GM23248 (cell line): ENCODE measurements at regions not wholly inside any gene's neighbourhood (a gene's known extent, or its start where the extent isn't known, plus 50 kb on each side); places are given as distances from the start of the nearest gene placed in this dataset.
"Not testable (repeated sequence)": the region's sequence is repeated elsewhere in the genome, so short reads cannot be mapped to it uniquely, and the experiment has no call there.

Source experiments
- DNase-seq: peaks from one replicate; pipeline ENCODE4 v3.0.0-alpha.2; 2015
- H2AFZ ChIP-seq: fragments of 200-600 bp; sonication (generic); 2 replicates; pipeline ENCODE4 v1.6.1; 2016; ENCODE audit warnings: antibody characterized with exemption
- H3F3A ChIP-seq: fragments of 200-600 bp; sonication (generic); 2 replicates; pipeline ENCODE4 v1.6.1; 2016; ENCODE audit warnings: mild to moderate bottlenecking, antibody characterized with exemption, mixed run types; ENCODE audit not compliant: insufficient read depth
- H3K27ac ChIP-seq: fragments of 200-600 bp; sonication (generic); 2 replicates; pipeline ENCODE4 v1.5.1; 2016; ENCODE audit warnings: mild to moderate bottlenecking
- H3K27me3 ChIP-seq: fragments of 200-600 bp; sonication (generic); replicated peaks from 2 replicates; pipeline ENCODE4 v1.6.1; 2016; ENCODE audit warnings: mild to moderate bottlenecking; ENCODE audit not compliant: insufficient read depth
- H3K36me3 ChIP-seq: fragments of 200-600 bp; sonication (generic); 2 replicates; pipeline ENCODE4 v1.6.1; 2016; ENCODE audit warnings: low read depth, mild to moderate bottlenecking
- H3K4me1 ChIP-seq: fragments of 200-600 bp; sonication (generic); 2 replicates; pipeline ENCODE4 v1.6.1; 2016; ENCODE audit warnings: mild to moderate bottlenecking; ENCODE audit not compliant: insufficient read depth
- H3K4me2 ChIP-seq: fragments of 200-600 bp; sonication (generic); one replicate; pipeline ENCODE4 v1.6.1; 2016; ENCODE audit warnings: mild to moderate bottlenecking; ENCODE audit not compliant: unreplicated experiment
- H3K4me3 ChIP-seq: fragments of 200-600 bp; sonication (generic); 2 replicates; pipeline ENCODE4 v1.5.1; 2016; ENCODE audit warnings: mild to moderate bottlenecking
- H3K79me2 ChIP-seq: fragments of 200-600 bp; sonication (generic); 2 replicates; pipeline ENCODE4 v1.6.1; 2016; ENCODE audit warnings: mild to moderate bottlenecking; ENCODE audit not compliant: insufficient read depth
- H3K9ac ChIP-seq: fragments of 200-600 bp; sonication (generic); 2 replicates; pipeline ENCODE4 v1.6.1; 2016; ENCODE audit warnings: mild to moderate bottlenecking
- H3K9me2 ChIP-seq: fragments of 200-600 bp; sonication (generic); 2 replicates; pipeline ENCODE4 v1.6.1; 2016; ENCODE audit warnings: mixed run types, mild to moderate bottlenecking, moderate library complexity; ENCODE audit not compliant: insufficient read depth
- H3K9me3 ChIP-seq: fragments of 200-600 bp; sonication (generic); one replicate; pipeline ENCODE4 v1.6.1; 2017; ENCODE audit warnings: low read depth
- H4K20me1 ChIP-seq: fragments of 200-600 bp; sonication (generic); 2 replicates; pipeline ENCODE4 v1.6.0; 2016; ENCODE audit not compliant: insufficient read depth
- EZH2 ChIP-seq: fragments of 200-600 bp; sonication (generic); IDR thresholded peaks from 2 replicates; pipeline ENCODE4 v1.6.1; 2018; ENCODE audit warnings: antibody characterized with exemption, mild to moderate bottlenecking; ENCODE audit not compliant: insufficient read depth, poor library complexity, severe bottlenecking
- EZH2phosphoT487 ChIP-seq: fragments of 200-600 bp; sonication (generic); IDR thresholded peaks from 2 replicates; pipeline ENCODE4 v1.6.1; 2018; ENCODE audit warnings: antibody characterized with exemption, moderate library complexity, mild to moderate bottlenecking, low read depth; ENCODE audit not compliant: insufficient read depth
- WGBS, 2 experiments: methylation state at CpG; one replicate each; pipeline ENCODE4 v1.1.6; 2015 to 2017; ENCODE audit warnings: low lambda C conversion rate in 2 of 2, low coverage in 1 of 2; ENCODE audit errors: missing lambda C conversion rate in 2 of 2; 5-methylcytosine and 5-hydroxymethylcytosine counted together
- in situ Hi-C: fragments of 300-500 bp; cut with MboI; formaldehyde crosslinking; loops from 2 replicates; pipeline ENCODE4 v1.15.0; 2020

DNA sequence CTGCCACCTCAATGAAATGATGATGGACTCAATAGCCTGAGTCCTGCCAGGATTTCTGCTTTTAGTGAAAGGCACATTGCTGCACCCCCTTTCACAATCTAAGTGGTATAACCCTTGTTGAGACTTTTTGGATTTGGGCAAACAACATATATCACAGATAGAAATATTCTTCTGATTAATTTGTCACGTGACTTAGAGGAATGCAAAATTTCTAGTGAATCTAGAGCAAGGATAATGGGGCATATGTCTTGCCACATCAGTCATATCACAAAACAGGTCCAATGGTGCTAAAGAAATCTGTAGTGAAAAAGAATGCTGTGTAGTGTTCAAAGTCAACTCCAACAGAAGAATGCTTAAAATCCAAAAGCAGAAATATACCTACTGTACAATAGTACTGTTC lies 1386.3 kb downstream of the LRFN5 start:
- TF ChIP-seq EZH2phosphoT487 (no peak), EZH2 (no peak)
- H3K9me3 ChIP-seq: no peaks in the 10 kb centered on the region
- H3K9me2 ChIP-seq: no peaks in the 10 kb centered on the region
- no peak overlapping the region for H2AFZ ChIP-seq
- no peak overlapping the region for H3K4me2 ChIP-seq
- DNase-seq: no peak
- no peak overlapping the region for H3K9ac ChIP-seq
- H3K27ac ChIP-seq: no peak overlapping the region
- H3K4me3 ChIP-seq: no peak overlapping the region
- H3K4me1 ChIP-seq: no peaks in the 10 kb centered on the region
- in situ Hi-C loops: no loop called here
- 25 to 26% methylated on average over 1 of the region's 1 CpG for WGBS, 2 experiments
- H3K79me2 ChIP-seq: no peaks in the 10 kb centered on the region
- no peaks in the 10 kb centered on the region for H3F3A ChIP-seq
- H3K27me3 ChIP-seq: no peaks in the 10 kb centered on the region
- H3K36me3 ChIP-seq: no peaks in the 10 kb centered on the region
- H4K20me1 ChIP-seq: no peaks in the 10 kb centered on the region

DNA sequence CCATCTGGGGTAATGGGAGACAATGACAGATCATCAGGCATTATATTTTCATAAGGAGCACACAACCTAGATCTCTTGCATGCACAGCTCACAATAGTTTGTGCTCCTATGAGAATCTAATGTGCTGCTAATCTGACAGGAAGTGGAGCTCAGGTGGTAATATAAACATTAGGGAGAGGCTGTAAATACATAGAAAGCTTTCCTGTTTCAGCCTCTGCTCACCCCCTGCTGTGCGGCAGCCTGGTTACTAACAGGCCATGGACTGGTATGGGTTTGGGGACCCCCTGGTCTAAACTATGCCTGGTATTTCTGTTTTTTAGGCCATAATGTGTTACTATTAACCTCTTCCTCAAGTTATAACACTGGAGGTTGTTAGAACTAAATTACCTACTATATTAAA lies 1373.7 kb downstream of the LRFN5 start:
- no peaks in the 10 kb centered on the region for H3K27me3 ChIP-seq
- no peaks in the 10 kb centered on the region for H3F3A ChIP-seq
- no peaks in the 10 kb centered on the region for H4K20me1 ChIP-seq
- no peaks in the 10 kb centered on the region for H3K4me1 ChIP-seq
- H2AFZ ChIP-seq: no peak overlapping the region
- 88 to 90% methylated on average over 1 of the region's 1 CpG for WGBS, 2 experiments
- no peaks in the 10 kb centered on the region for H3K79me2 ChIP-seq
- TF ChIP-seq EZH2 (no peak), EZH2phosphoT487 (no peak)
- no peaks in the 10 kb centered on the region for H3K9me3 ChIP-seq
- H3K4me2 ChIP-seq: no peak overlapping the region
- no peak overlapping the region for H3K27ac ChIP-seq
- no peak for DNase-seq
- H3K36me3 ChIP-seq: no peaks in the 10 kb centered on the region
- in situ Hi-C loops: no loop called here
- no peak overlapping the region for H3K4me3 ChIP-seq
- no peak overlapping the region for H3K9ac ChIP-seq
- no peaks in the 10 kb centered on the region for H3K9me2 ChIP-seq

DNA sequence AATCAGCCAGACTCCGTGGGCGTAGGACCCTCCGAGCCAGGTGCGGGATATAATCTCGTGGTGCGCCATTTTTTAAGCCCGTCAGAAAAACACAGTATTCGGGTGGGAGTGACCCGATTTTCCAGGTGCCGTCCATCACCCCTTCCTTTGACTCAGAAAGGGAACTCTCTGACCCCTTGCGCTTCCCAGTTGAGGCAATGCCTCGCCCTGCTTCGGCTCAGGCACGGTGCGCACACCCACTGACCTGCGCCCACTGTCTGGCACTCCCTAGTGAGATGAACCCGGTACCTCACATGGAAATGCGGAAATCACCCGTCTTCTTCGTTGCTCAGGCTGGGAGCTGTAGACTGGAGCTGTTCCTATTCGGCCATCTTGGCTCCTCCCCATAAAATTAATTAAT lies 1366.5 kb downstream of the LRFN5 start:
- in situ Hi-C loops, H3K9ac ChIP-seq: not testable (repeated sequence)

DNA sequence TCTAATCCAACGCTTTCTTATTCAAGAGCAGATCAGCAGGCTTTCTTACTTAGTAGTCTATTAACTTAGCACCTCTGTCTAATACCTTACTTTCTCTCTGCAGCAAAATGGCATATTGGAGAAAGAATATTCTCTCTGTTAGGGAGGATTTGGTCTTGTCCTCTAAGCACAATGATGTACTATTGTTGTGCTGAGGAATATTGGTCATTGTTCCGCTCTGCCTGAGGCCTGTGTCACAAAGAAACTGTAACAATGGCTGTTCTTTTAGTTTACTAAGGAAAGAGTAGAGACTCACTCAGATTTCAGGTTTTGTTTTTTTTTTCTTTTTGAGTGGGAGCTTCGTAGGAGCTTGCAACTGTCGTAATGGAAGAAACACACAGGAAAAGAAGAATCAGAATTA lies 1358.8 kb downstream of the LRFN5 start:
- no peaks in the 10 kb centered on the region for H3K79me2 ChIP-seq
- no peaks in the 10 kb centered on the region for H3K4me1 ChIP-seq
- no peak overlapping the region for H2AFZ ChIP-seq
- H3K9me2 ChIP-seq: no peaks in the 10 kb centered on the region
- H3K36me3 ChIP-seq: no peaks in the 10 kb centered on the region
- in situ Hi-C loops: no loop called here
- no peak for DNase-seq
- no peak overlapping the region for H3K27ac ChIP-seq
- no peaks in the 10 kb centered on the region for H3K9me3 ChIP-seq
- H3K27me3 ChIP-seq: no peaks in the 10 kb centered on the region
- no peak overlapping the region for H3K9ac ChIP-seq
- 46 to 53% methylated on average over 4 of the region's 4 CpGs for WGBS, 2 experiments
- no peak overlapping the region for H3K4me3 ChIP-seq
- H3K4me2 ChIP-seq: no peak overlapping the region
- TF ChIP-seq EZH2phosphoT487 (no peak), EZH2 (no peak)
- H3F3A ChIP-seq: no peaks in the 10 kb centered on the region
- H4K20me1 ChIP-seq: no peaks in the 10 kb centered on the region

More for the DNA sequence above, 1366.5 kb downstream of the LRFN5 start:
- not testable (repeated sequence) for H2AFZ ChIP-seq, H3K9me2 ChIP-seq, H3K4me2 ChIP-seq, H3F3A ChIP-seq, H3K27me3 ChIP-seq, H3K36me3 ChIP-seq, H3K79me2 ChIP-seq, H3K27ac ChIP-seq, H3K4me1 ChIP-seq, DNase-seq, H3K9me3 ChIP-seq, H4K20me1 ChIP-seq, H3K4me3 ChIP-seq
- WGBS, 2 experiments: 80% methylated on average over 18 to 20 of the region's 21 CpGs

DNA sequence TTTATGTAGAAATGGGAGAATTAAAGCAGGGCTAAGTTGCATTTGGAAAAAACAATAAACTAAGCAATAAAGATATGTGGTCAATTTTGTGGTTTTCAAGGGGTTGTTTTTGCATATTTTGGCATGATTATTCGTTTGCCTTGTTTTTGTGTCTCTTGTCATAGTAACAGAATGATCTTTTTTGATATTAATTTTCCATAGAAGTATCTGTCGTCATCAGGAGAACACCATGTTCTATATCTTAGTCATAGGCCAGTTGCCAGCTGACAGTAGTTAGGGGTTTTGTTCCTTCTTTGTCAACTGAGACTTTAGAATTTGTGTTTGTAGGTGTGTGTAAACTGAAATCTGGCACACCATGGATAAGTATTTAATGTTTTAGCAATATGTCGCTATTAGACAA lies 1354.8 kb downstream of the LRFN5 start:
- no peaks in the 10 kb centered on the region for H3K36me3 ChIP-seq
- H3K9me3 ChIP-seq: no peaks in the 10 kb centered on the region
- H3K9ac ChIP-seq: no peak overlapping the region
- no peaks in the 10 kb centered on the region for H3K79me2 ChIP-seq
- H3K27ac ChIP-seq: no peak overlapping the region
- H3K4me2 ChIP-seq: no peak overlapping the region
- no peaks in the 10 kb centered on the region for H4K20me1 ChIP-seq
- no peaks in the 10 kb centered on the region for H3K9me2 ChIP-seq
- TF ChIP-seq EZH2phosphoT487 (no peak), EZH2 (no peak)
- H3K27me3 ChIP-seq: no peaks in the 10 kb centered on the region
- H3K4me1 ChIP-seq: no peaks in the 10 kb centered on the region
- in situ Hi-C loops: no loop called here
- WGBS, 2 experiments: 6 to 11% methylated on average over 3 of the region's 3 CpGs
- no peak overlapping the region for H2AFZ ChIP-seq
- no peaks in the 10 kb centered on the region for H3F3A ChIP-seq
- no peak for DNase-seq
- H3K4me3 ChIP-seq: no peak overlapping the region
